ENCODE measurements at regions not wholly inside any gene's neighbourhood (a gene's known extent, or its start where the extent isn't known, plus 50 kb on each side); places are given as distances from the start of the nearest gene placed in this dataset.
"Not testable (repeated sequence)": the region's sequence is repeated elsewhere in the genome, so short reads cannot be mapped to it uniquely, and the experiment has no call there.

- TF ChIP-seq Cebpa-rat (IDR thresholded peaks at IDR 0.05), result no peak
- no peak overlapping the region for H3K4me2 ChIP-seq
- H3K9ac ChIP-seq, result no peak overlapping the region
- no peaks in the 10 kb centered on the region for H3K36me3 ChIP-seq
- H3K27ac ChIP-seq, result no peak overlapping the region
- H3K9me3 ChIP-seq (replicated peaks in 1 of 11), result no peaks in the 10 kb centered on the region
- no peak overlapping the region for H3K4me3 ChIP-seq
- peaks cover 20 to 33% (median 25%) of the 10 kb centered on the region in 10 experiments for H3K4me1 ChIP-seq
- no peaks in the 10 kb centered on the region for H4K20me1 ChIP-seq
- H3K27me3 ChIP-seq, result no peaks in the 10 kb centered on the region
Observed at GRCh38 chr5:154541553-154541952, 63.5 kb upstream of the HAND1 start.

DNA sequence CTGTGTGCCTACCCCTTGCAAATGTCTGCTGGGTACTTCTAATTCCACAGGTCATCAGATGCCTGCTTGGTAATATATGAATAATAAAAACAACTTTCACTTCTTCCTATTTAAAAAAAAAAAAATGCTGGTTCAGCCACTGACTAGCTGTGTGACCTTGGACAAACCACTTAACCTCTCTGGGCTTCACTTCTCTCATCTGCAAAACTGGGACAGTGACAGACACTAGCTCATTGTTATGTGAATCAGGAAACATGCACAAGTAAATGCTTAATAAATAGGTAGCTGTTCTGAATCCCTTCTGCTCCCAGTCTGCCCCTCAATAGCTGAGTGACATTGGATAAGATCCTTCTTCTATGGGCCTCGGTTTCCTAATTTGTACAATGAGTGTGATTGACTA, 62.6 kb upstream of the HAND1 start:
- no peak for TF ChIP-seq Cebpa-rat (IDR thresholded peaks at IDR 0.05)
- Histone ChIP-seq H3K27ac (no peak overlapping the region), H3K36me3 (no peaks in the 10 kb centered on the region), H3K9me3 (replicated peaks in 1 of 11) (no peaks in the 10 kb centered on the region), H3K9ac (no peak overlapping the region), H4K20me1 (no peaks in the 10 kb centered on the region), H3K27me3 (no peaks in the 10 kb centered on the region), H3K4me3 (no peak overlapping the region), H3K4me2 (no peak overlapping the region), H3K4me1 (peaks cover 20 to 33% (median 25%) of the 10 kb centered on the region in 10 experiments)

- Histone ChIP-seq H4K20me1 (no peaks in the 10 kb centered on the region), H3K4me2 (no peak overlapping the region), H3K27me3 (no peaks in the 10 kb centered on the region), H3K9me3 (replicated peaks in 1 of 11) (no peaks in the 10 kb centered on the region), H3K36me3 (no peaks in the 10 kb centered on the region), H3K4me1 (peaks cover 8 to 15% (median 10%) of the 10 kb centered on the region in 10 experiments), H3K9ac (no peak overlapping the region), H3K4me3 (no peak overlapping the region), H3K27ac (no peak overlapping the region)
- TF ChIP-seq Cebpa-rat (IDR thresholded peaks at IDR 0.05), result no peak
Observed at GRCh38 chr5:154538492-154538891, 60.5 kb upstream of the HAND1 start.

DNA sequence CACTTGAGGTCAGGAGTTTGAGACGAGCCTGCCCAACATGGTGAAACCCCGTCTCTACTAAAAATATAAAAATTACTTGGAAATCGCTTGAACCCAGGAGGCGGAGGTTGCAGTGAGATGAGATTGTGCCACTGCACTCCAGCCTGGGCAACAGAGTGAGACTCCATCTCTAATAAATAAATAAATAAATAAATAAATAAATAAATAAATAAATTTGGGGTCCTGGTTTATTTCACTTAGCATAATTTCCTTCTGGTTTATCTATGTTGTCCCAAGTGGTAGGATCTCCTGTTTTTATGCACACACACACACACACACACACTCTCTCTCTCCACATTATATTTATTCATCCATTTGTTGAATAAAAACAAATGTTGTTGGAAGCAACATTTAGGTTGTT, 58.4 kb upstream of the HAND1 start:
- not testable (repeated sequence) for H3K27me3 ChIP-seq; H3K4me1 ChIP-seq; H4K20me1 ChIP-seq; H3K27ac ChIP-seq; H3K9me3 ChIP-seq (replicated peaks in 1 of 11); H3K9ac ChIP-seq; H3K4me3 ChIP-seq; H3K36me3 ChIP-seq; H3K4me2 ChIP-seq

DNA sequence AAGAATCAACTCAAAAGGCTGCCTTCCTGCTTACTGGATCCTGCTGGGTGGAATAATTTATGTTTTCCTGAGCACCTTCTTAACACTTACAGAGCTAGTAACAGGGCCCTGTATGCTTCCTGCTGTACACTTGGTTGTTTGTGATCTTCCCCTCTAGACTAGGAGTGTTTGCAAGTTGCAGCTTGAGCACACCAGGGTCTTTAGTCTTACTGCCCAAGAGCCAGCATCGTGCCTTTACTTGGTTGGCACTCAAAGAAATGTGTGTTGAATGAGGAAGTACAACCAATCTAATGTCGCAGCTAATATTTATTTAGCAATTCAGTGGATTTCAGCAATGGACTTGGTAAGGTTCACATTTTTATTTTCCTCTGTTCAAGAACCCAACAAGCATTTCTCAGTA, 57.5 kb upstream of the HAND1 start:
- no peaks in the 10 kb centered on the region for H3K36me3 ChIP-seq
- no peak for TF ChIP-seq Cebpa-rat (IDR thresholded peaks at IDR 0.05)
- no peak overlapping the region for H3K4me2 ChIP-seq
- no peaks in the 10 kb centered on the region for H3K27me3 ChIP-seq
- no peak overlapping the region for H3K27ac ChIP-seq
- H3K9me3 ChIP-seq (replicated peaks in 1 of 11), result peaks cover 0 to 8% (median 0%) of the 10 kb centered on the region in 11 experiments; a peak in 5 of 22 replicates
- H3K4me1 ChIP-seq, result no peaks in the 10 kb centered on the region
- H4K20me1 ChIP-seq, result no peaks in the 10 kb centered on the region
- H3K9ac ChIP-seq, result no peak overlapping the region
- H3K4me3 ChIP-seq, result no peak overlapping the region

DNA sequence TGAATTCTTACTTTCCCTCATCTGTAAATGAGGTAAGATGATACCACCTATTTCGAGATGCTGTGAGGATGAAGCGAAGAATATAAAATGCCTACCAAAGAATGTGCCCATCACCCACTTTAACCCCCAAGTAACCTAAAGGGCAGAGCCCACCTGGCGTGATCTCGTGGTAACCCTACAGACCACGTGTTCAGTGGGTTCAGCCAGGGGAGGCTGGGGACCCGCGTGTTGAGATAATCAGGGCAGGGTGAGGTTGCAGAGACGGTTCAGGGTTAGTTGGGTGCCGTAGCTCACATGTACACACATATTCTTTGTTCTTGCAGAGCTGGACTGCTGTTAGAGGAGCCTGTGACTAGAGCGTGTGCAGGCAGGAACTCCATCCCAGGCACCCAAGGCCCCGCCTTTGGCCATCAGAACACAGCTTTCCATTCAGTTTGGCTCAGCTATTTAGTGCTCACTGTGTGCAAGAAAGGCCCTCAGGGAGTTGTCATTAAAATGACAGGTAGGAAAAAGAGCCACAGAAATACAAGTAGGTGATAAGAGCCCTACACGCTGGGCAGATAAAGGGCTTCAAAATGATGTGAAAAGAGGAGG, 56.5 kb upstream of the HAND1 start:
- Histone ChIP-seq H3K27me3 (no peaks in the 10 kb centered on the region), H3K9ac (no peak overlapping the region), H3K9me3 (replicated peaks in 1 of 11) (peaks cover 0 to 8% (median 0%) of the 10 kb centered on the region in 11 experiments; a peak in 5 of 22 replicates), H3K36me3 (no peaks in the 10 kb centered on the region), H3K4me1 (no peaks in the 10 kb centered on the region), H3K4me3 (no peak overlapping the region), H3K4me2 (no peak overlapping the region), H4K20me1 (no peaks in the 10 kb centered on the region), H3K27ac (no peak overlapping the region)
- no peak for TF ChIP-seq Cebpa-rat (IDR thresholded peaks at IDR 0.05)

DNA sequence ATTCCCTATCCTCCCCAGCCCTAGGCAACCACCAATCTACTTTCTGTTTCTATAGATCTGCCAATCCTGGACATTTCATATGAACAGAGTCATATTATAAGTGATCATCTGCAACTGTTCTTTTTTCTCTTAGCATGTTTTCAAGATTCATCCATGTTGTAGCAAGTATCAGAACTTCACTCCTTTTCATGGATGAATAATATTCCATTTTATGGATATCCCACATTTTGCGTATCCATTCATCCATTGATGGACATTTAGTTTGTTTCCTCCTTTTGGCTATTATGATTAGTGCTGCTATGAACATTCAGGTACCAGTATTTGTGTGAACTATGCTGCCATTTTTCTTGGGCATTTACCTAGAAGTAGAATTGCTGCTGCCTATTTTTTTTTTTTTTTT, 51.3 kb upstream of the HAND1 start:
- Histone ChIP-seq H3K4me2 (no peak overlapping the region), H3K4me3 (no peak overlapping the region), H4K20me1 (no peaks in the 10 kb centered on the region), H3K9me3 (replicated peaks in 1 of 11) (peaks cover 0 to 15% (median 0%) of the 10 kb centered on the region in 11 experiments; a peak in 5 of 22 replicates), H3K27ac (no peak overlapping the region), H3K36me3 (no peaks in the 10 kb centered on the region), H3K9ac (no peak overlapping the region), H3K27me3 (no peaks in the 10 kb centered on the region), H3K4me1 (no peaks in the 10 kb centered on the region)
- no peak for TF ChIP-seq Cebpa-rat (IDR thresholded peaks at IDR 0.05)

GRCh38 chr5:154528005-154528594, 50.1 kb upstream of the HAND1 start:
- H3K4me3 ChIP-seq, result no peak overlapping the region
- peaks cover 0 to 15% (median 0%) of the 10 kb centered on the region in 11 experiments; a peak in 5 of 22 replicates for H3K9me3 ChIP-seq (replicated peaks in 1 of 11)
- H3K27ac ChIP-seq, result no peak overlapping the region
- no peak overlapping the region for H3K4me2 ChIP-seq
- TF ChIP-seq Cebpa-rat (IDR thresholded peaks at IDR 0.05), result no peak
- H4K20me1 ChIP-seq, result no peaks in the 10 kb centered on the region
- no peaks in the 10 kb centered on the region for H3K36me3 ChIP-seq
- H3K4me1 ChIP-seq, result no peaks in the 10 kb centered on the region
- H3K9ac ChIP-seq, result no peak overlapping the region
- no peaks in the 10 kb centered on the region for H3K27me3 ChIP-seq
